Astrocyte (in vitro differentiated cells and primary cell): ENCODE measurements at regions not wholly inside any gene's neighbourhood (a gene's known extent, or its start where the extent isn't known, plus 50 kb on each side); places are given as distances from the start of the nearest gene placed in this dataset.

Experiments used
- DNase-seq: peaks from one replicate; pipeline ENCODE4 v3.0.0-alpha.2; 2010; ENCODE audit warnings: low read depth
- FAIRE-seq: peaks from 2 replicates; lab custom pipeline; 2011; peaks lifted over from hg19 to GRCh38; lab: Jason Lieb, UNC
- H2AFZ ChIP-seq: 2 replicates; pipeline ENCODE4 v1.6.0; 2012; ENCODE audit warnings: low read depth, low read length, inconsistent platforms
- H3K27ac ChIP-seq: 2 replicates; pipeline ENCODE4 v1.5.1; 2011; ENCODE audit warnings: low read depth, low read length, inconsistent platforms
- H3K27me3 ChIP-seq: 2 replicates; pipeline ENCODE4 v1.6.0; 2011; ENCODE audit warnings: low read length, inconsistent platforms; ENCODE audit not compliant: insufficient read depth
- H3K36me3 ChIP-seq: 2 replicates; pipeline ENCODE4 v1.5.1; 2011; ENCODE audit warnings: low read length, inconsistent platforms; ENCODE audit not compliant: insufficient read depth
- H3K4me1 ChIP-seq: 2 replicates; pipeline ENCODE4 v1.5.1; 2011; ENCODE audit warnings: low read length, inconsistent platforms; ENCODE audit not compliant: insufficient read depth
- H3K4me2 ChIP-seq: 2 replicates; pipeline ENCODE4 v1.6.0; 2012; ENCODE audit warnings: low read length, inconsistent platforms
- H3K4me3 ChIP-seq: 2 replicates; pipeline ENCODE4 v1.5.1; 2011; ENCODE audit warnings: low read depth, mild to moderate bottlenecking, low read length, inconsistent platforms; ENCODE audit not compliant: insufficient read depth
- H3K79me2 ChIP-seq: 2 replicates; pipeline ENCODE4 v1.6.0; 2012; ENCODE audit warnings: mild to moderate bottlenecking, low read length, inconsistent platforms; ENCODE audit not compliant: insufficient read depth
- H3K9ac ChIP-seq: 2 replicates; pipeline ENCODE4 v1.6.0; 2012; ENCODE audit warnings: mild to moderate bottlenecking, low read length, inconsistent platforms
- H3K9me3 ChIP-seq: 2 replicates; pipeline ENCODE4 v1.5.1; 2012; ENCODE audit warnings: low read depth, mild to moderate bottlenecking, low read length, inconsistent platforms; ENCODE audit not compliant: insufficient read depth
- H4K20me1 ChIP-seq: 2 replicates; pipeline ENCODE4 v1.6.0; 2012; ENCODE audit warnings: low read length, inconsistent platforms; ENCODE audit not compliant: insufficient read depth
- H3K27ac Mint-ChIP-seq: one replicate; pipeline ENCODE4 v1.8.0; 2021; ENCODE audit warnings: mild to moderate bottlenecking, mixed read lengths; ENCODE audit not compliant: unreplicated experiment
- H3K27me3 Mint-ChIP-seq: one replicate; pipeline ENCODE4 v1.8.0; 2021; ENCODE audit warnings: low read depth, mixed read lengths; ENCODE audit not compliant: unreplicated experiment
- H3K36me3 Mint-ChIP-seq: one replicate; pipeline ENCODE4 v1.8.0; 2021; ENCODE audit warnings: low read depth, mixed read lengths; ENCODE audit not compliant: unreplicated experiment
- H3K4me1 Mint-ChIP-seq: one replicate; pipeline ENCODE4 v1.8.0; 2021; ENCODE audit warnings: low read depth, mixed read lengths; ENCODE audit not compliant: unreplicated experiment
- H3K4me3 Mint-ChIP-seq: one replicate; pipeline ENCODE4 v1.8.0; 2021; ENCODE audit warnings: mild to moderate bottlenecking, moderate library complexity, mixed read lengths; ENCODE audit not compliant: unreplicated experiment
- H3K9me3 Mint-ChIP-seq: one replicate; pipeline ENCODE4 v1.8.0; 2021; ENCODE audit warnings: mild to moderate bottlenecking, mixed read lengths; ENCODE audit not compliant: unreplicated experiment
- EZH2 ChIP-seq: IDR thresholded peaks from 2 replicates; pipeline ENCODE4 v1.6.1; 2012; ENCODE audit warnings: mild to moderate bottlenecking, low read length, inconsistent platforms; ENCODE audit not compliant: insufficient read depth
- TF ChIP-seq, protein P1 (sequence below): IDR thresholded peaks from 2 replicates; pipeline ENCODE4 v1.5.1; 2011; ENCODE audit warnings: low read depth, mild to moderate bottlenecking, inconsistent platforms, low read length, moderate library complexity; ENCODE audit not compliant: insufficient read depth

DNA sequence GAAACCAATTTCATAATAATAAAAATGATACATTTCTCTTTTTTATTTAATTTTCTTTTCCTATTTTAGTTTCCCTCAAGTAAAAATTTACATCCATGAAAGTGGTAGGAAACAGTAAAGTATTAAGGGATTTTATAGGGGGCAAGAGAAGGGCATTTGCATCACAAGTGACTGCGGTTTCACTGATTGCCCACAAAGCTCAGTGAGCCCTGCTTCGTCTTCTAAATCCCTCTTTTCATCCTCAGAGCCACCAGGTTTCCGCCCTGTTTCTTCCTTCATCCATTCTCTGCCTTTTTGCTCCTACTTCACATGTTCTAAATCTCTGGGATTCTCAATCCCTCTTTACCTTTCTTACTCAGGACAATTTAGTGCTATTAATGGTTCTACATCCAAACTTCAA is 491.4 kb downstream of the LRRC70 start:
- no peaks in the 10 kb centered on the region for H4K20me1 ChIP-seq
- H3K4me1 Mint-ChIP-seq = peaks cover 6% of the 10 kb centered on the region
- no peak overlapping the region for H3K27ac ChIP-seq
- no peak overlapping the region for H3K27ac Mint-ChIP-seq
- no peak for FAIRE-seq
- no peak overlapping the region for H3K4me3 Mint-ChIP-seq
- H3K36me3 ChIP-seq = no peaks in the 10 kb centered on the region
- no peaks in the 10 kb centered on the region for H3K27me3 ChIP-seq
- no peaks in the 10 kb centered on the region for H3K79me2 ChIP-seq
- no peaks in the 10 kb centered on the region for H3K36me3 Mint-ChIP-seq
- no peaks in the 10 kb centered on the region for H3K9me3 Mint-ChIP-seq
- no peak for DNase-seq
- TF ChIP-seq EZH2 = no peak
- TF ChIP-seq, protein P1, sequence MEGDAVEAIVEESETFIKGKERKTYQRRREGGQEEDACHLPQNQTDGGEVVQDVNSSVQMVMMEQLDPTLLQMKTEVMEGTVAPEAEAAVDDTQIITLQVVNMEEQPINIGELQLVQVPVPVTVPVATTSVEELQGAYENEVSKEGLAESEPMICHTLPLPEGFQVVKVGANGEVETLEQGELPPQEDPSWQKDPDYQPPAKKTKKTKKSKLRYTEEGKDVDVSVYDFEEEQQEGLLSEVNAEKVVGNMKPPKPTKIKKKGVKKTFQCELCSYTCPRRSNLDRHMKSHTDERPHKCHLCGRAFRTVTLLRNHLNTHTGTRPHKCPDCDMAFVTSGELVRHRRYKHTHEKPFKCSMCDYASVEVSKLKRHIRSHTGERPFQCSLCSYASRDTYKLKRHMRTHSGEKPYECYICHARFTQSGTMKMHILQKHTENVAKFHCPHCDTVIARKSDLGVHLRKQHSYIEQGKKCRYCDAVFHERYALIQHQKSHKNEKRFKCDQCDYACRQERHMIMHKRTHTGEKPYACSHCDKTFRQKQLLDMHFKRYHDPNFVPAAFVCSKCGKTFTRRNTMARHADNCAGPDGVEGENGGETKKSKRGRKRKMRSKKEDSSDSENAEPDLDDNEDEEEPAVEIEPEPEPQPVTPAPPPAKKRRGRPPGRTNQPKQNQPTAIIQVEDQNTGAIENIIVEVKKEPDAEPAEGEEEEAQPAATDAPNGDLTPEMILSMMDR = no peak
- no peaks in the 10 kb centered on the region for H3K9me3 ChIP-seq
- H3K4me2 ChIP-seq = no peak overlapping the region
- no peak overlapping the region for H3K9ac ChIP-seq
- no peaks in the 10 kb centered on the region for H3K27me3 Mint-ChIP-seq
- H3K4me1 ChIP-seq = no peaks in the 10 kb centered on the region
- H3K4me3 ChIP-seq = no peak overlapping the region
- no peak overlapping the region for H2AFZ ChIP-seq

DNA sequence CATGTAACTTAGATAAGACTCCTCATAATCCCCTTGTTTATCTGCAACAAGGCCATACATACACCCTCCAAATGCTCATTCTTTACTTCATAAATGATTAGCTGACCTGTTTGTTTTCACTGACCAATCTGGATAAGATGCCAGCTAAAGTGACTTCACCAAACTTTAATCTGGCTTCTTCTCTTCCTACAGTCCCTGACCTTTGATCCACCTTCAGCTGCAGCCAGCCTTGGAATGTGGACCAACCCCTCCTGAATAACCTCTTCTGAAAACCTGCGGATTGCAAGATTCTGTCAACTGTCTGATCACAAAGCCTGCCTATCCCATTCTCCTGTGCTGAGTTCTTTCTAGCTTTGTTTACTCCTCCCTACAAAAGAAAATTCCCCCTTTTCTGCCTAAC is 476.8 kb downstream of the LRRC70 start:
- H3K27me3 Mint-ChIP-seq = no peaks in the 10 kb centered on the region
- Histone ChIP-seq H3K27ac (no peak overlapping the region), H4K20me1 (no peaks in the 10 kb centered on the region), H3K4me3 (no peak overlapping the region), H3K4me1 (no peaks in the 10 kb centered on the region), H3K27me3 (no peaks in the 10 kb centered on the region), H3K36me3 (no peaks in the 10 kb centered on the region), H3K9ac (no peak overlapping the region), H3K9me3 (no peaks in the 10 kb centered on the region), H3K4me2 (no peak overlapping the region), H2AFZ (no peak overlapping the region), H3K79me2 (no peaks in the 10 kb centered on the region)
- no peaks in the 10 kb centered on the region for H3K36me3 Mint-ChIP-seq
- H3K4me3 Mint-ChIP-seq = no peak overlapping the region
- no peak overlapping the region for H3K27ac Mint-ChIP-seq
- H3K4me1 Mint-ChIP-seq = peaks cover 18% of the 10 kb centered on the region
- H3K9me3 Mint-ChIP-seq = peaks cover 4% of the 10 kb centered on the region
- no peak for FAIRE-seq
- DNase-seq = no peak
- no peak for TF ChIP-seq EZH2
- TF ChIP-seq, protein P1 = no peak

GRCh38 chr5:63053019-63053638 is 474.5 kb downstream of the LRRC70 start:
- Histone ChIP-seq H3K9ac (no peak overlapping the region), H3K4me1 (no peaks in the 10 kb centered on the region), H4K20me1 (no peaks in the 10 kb centered on the region), H3K27ac (no peak overlapping the region), H3K4me3 (no peak overlapping the region), H3K27me3 (no peaks in the 10 kb centered on the region), H2AFZ (no peak overlapping the region), H3K9me3 (no peaks in the 10 kb centered on the region), H3K79me2 (no peaks in the 10 kb centered on the region), H3K36me3 (no peaks in the 10 kb centered on the region), H3K4me2 (no peak overlapping the region)
- FAIRE-seq (no peak), DNase-seq (no peak)
- H3K27me3 Mint-ChIP-seq = no peaks in the 10 kb centered on the region
- H3K36me3 Mint-ChIP-seq = no peaks in the 10 kb centered on the region
- TF ChIP-seq, protein P1 = no peak
- no peak for TF ChIP-seq EZH2
- no peak overlapping the region for H3K4me3 Mint-ChIP-seq
- H3K9me3 Mint-ChIP-seq = peaks cover 4% of the 10 kb centered on the region
- H3K27ac Mint-ChIP-seq = no peak overlapping the region
- H3K4me1 Mint-ChIP-seq = peaks cover 18% of the 10 kb centered on the region
